HT1080 (cell line): ENCODE measurements at regions not wholly inside any gene's neighbourhood (a gene's known extent, or its start where the extent isn't known, plus 50 kb on each side); places are given as distances from the start of the nearest gene placed in this dataset. TPM values are rescaled to one million over a fixed set of nuclear protein-coding genes. Genes with fewer than 3 reads are reported as not detected.

Experiments used
- DNase-seq: peaks from one replicate; pipeline ENCODE4 v3.0.0-alpha.2; 2015; ENCODE audit warnings: low read depth
- small RNA-seq: library from RNA; depleted of rRNA; stranded (forward); fragments of <200 nt; gene quantifications from one replicate; pipeline ENCODE3, GENCODE V24; 2014

DNA sequence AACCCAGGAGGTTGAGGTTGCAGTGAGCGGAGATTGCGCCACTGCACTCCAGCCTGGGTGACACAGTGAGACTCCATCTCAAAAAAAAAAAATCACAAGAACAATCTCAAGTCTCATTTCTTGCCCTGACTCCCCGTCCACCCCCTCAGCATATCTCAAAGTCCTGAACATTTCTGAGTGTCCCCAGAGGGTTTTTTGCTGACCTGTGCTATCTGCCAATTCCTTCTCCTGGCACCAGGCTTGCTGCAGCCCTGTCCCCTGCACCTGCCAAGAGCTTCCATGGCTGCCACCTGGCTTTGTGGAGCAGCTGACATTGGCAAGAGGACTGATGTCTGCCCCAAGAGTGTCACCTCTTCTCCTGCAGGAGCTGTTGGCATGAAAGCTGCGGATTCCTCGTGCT, 54.9 kb upstream of the PTPRT start:
- DNase-seq = no peak

DNA sequence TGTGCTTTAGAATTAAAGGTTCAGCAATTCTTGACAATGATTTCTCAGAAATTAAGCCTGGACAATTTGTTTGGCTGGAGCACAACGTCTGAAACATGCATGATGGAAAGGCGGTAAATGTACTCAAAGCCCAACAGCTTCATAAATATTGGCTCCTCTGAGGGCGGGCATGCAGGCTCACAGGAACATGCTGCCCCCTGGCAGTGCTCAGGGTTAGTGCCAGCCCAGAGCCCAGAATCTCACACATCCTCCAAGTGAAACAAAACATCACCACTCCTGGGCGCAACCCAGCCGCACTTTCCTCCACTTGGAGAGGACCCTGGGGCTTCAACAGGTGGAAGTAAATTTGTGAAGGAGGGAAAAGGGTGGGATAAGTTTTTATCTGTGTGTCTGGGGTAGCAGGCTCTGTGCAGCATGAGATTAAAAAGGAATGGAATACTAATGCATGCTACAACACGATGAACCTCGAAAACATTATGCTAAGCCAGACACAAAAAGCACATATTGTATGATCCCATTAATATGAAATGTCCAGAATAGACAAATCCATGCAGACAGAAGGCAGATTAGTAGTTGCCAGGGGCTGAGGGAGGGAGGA, 54.1 kb upstream of the PTPRT start:
- DNase-seq = peak; percentile 18

DNA sequence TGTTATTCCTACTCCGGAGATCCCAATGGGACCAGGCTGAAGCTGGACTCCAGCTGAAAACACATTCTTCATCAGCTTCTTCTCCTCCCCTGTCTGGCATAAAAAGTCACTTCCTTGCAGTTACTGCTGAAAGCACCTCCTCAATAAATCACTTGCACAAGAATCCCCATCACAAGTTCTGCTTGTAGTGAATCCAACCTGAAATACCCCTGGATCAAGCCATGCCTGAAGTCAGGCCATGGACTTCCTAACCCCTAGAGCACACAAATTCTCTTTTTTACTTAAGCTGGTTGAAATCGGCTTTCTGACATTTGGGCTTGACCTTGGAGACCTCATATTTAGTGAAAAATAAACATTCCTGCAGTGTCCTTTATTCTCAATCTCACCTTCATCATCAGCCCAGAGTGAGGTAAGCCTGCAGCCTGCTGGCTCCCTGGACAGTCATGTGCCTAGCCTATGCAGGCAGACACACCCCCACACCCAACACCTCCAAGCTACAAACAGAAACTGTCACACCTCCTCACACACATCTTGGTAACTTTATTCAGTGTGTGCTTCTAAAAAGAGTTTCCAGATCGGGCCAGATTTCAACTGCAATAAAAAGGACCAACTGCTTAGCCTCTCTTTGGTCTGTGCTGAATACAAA, 51.5 kb upstream of the PTPRT start:
- DNase-seq = no peak

Small RNA genes in the stretch of these regions (small RNA-seq; reads per million reads assigned to genes)
- gene RF00426 = not detected
